HG02588 (cell line): ENCODE measurements at regions not wholly inside any gene's neighbourhood (a gene's known extent, or its start where the extent isn't known, plus 50 kb on each side); places are given as distances from the start of the nearest gene placed in this dataset.

Experiments used
- ATAC-seq: cut with Tn5 transposase; IDR thresholded peaks from one replicate; pipeline ENCODE4 v1.9.1; 2021; ENCODE audit warnings: mild to moderate bottlenecking, moderate library complexity; ENCODE audit not compliant: unreplicated experiment

- ATAC-seq, result no peak
These were observed 379.1 kb downstream of the ANKRD50 start for GRCh38 chr4:124333466-124333865.

- ATAC-seq, result no peak
These were observed 378.4 kb downstream of the ANKRD50 start for GRCh38 chr4:124334119-124334518.

- ATAC-seq, result no peak
These were observed 374.7 kb downstream of the ANKRD50 start for GRCh38 chr4:124337874-124338273.

GRCh38 chr4:124343661-124344171 lies 368.8 kb downstream of the ANKRD50 start:
- ATAC-seq, result no peak

GRCh38 chr4:124372916-124373315 lies 339.6 kb downstream of the ANKRD50 start:
- no peak for ATAC-seq

- no peak for ATAC-seq
These were observed 326.4 kb downstream of the ANKRD50 start for GRCh38 chr4:124386163-124386562.

- ATAC-seq, result peak; percentile 54
These were observed 325.9 kb downstream of the ANKRD50 start for GRCh38 chr4:124386648-124387047.

GRCh38 chr4:124389591-124389990 lies 322.9 kb downstream of the ANKRD50 start:
- ATAC-seq, result no peak

GRCh38 chr4:124390861-124391260 lies 321.7 kb downstream of the ANKRD50 start:
- ATAC-seq, result no peak

GRCh38 chr4:124396333-124396732 lies 316.2 kb downstream of the ANKRD50 start:
- no peak for ATAC-seq

GRCh38 chr4:124401606-124402005 lies 310.9 kb downstream of the ANKRD50 start:
- no peak for ATAC-seq

- no peak for ATAC-seq
These were observed 303.5 kb downstream of the ANKRD50 start for GRCh38 chr4:124409044-124409443.

GRCh38 chr4:124414276-124415040 lies 298.1 kb downstream of the ANKRD50 start:
- no peak for ATAC-seq

GRCh38 chr4:124415146-124415545 lies 297.4 kb downstream of the ANKRD50 start:
- no peak for ATAC-seq

- no peak for ATAC-seq
These were observed 295.2 kb downstream of the ANKRD50 start for GRCh38 chr4:124417371-124417770.

GRCh38 chr4:124420166-124420695 lies 292.3 kb downstream of the ANKRD50 start:
- ATAC-seq, result no peak

GRCh38 chr4:124423160-124423559 lies 289.4 kb downstream of the ANKRD50 start:
- no peak for ATAC-seq

- no peak for ATAC-seq
These were observed 286.3 kb downstream of the ANKRD50 start for GRCh38 chr4:124426279-124426678.

- ATAC-seq, result no peak
These were observed 285.3 kb downstream of the ANKRD50 start for GRCh38 chr4:124427095-124427767.

- ATAC-seq, result no peak
These were observed 283.9 kb downstream of the ANKRD50 start for GRCh38 chr4:124428648-124429047.

- ATAC-seq, result no peak
These were observed 282.7 kb downstream of the ANKRD50 start for GRCh38 chr4:124429746-124430250.
